ENCODE measurements at regions not wholly inside any gene's neighbourhood (a gene's known extent, or its start where the extent isn't known, plus 50 kb on each side); places are given as distances from the start of the nearest gene placed in this dataset.

- no peak overlapping the region for H3K9ac ChIP-seq (ENCODE audit: insufficient read length, low read depth)
- H3K4me3 ChIP-seq (ENCODE audit: insufficient read length, low read depth): no peak overlapping the region
- no peak for DNase-seq (ENCODE audit: low read depth, low spot score)
- no peaks in the 10 kb centered on the region for H3K36me3 ChIP-seq (ENCODE audit: insufficient read depth, insufficient read length, low read length)
- no peaks in the 10 kb centered on the region; the same call in 1 of the 2 replicates for H3K9me3 ChIP-seq (ENCODE audit: insufficient read depth, low read length)
- TF ChIP-seq ZNF274 (IDR thresholded peaks at IDR 0.05; ENCODE audit: low read depth, low read length) (no peak), YY1 (IDR thresholded peaks at IDR 0.05; ENCODE audit: insufficient read depth, insufficient read length) (no peak), SUZ12 (IDR thresholded peaks at IDR 0.05; ENCODE audit: extremely low read depth, insufficient read depth, insufficient read length) (no peak)
- no peaks in the 10 kb centered on the region for H3K4me1 ChIP-seq (ENCODE audit: insufficient read depth, insufficient read length)
- no peaks in the 10 kb centered on the region for H3K27me3 ChIP-seq (ENCODE audit: insufficient read depth, insufficient read length)
Measured at GRCh38 chr3:16831846-16832245, 52.9 kb upstream of the PLCL2 start.

GRCh38 chr3:16834214-16834613 lies 50.5 kb upstream of the PLCL2 start:
- H3K4me1 ChIP-seq (ENCODE audit: insufficient read depth, insufficient read length): no peaks in the 10 kb centered on the region
- H3K27me3 ChIP-seq (ENCODE audit: insufficient read depth, insufficient read length): no peaks in the 10 kb centered on the region
- no peaks in the 10 kb centered on the region; the same call in 1 of the 2 replicates for H3K9me3 ChIP-seq (ENCODE audit: insufficient read depth, low read length)
- H3K9ac ChIP-seq (ENCODE audit: insufficient read length, low read depth): no peak overlapping the region
- TF ChIP-seq SUZ12 (IDR thresholded peaks at IDR 0.05; ENCODE audit: extremely low read depth, insufficient read depth, insufficient read length): no peak
- TF ChIP-seq ZNF274 (IDR thresholded peaks at IDR 0.05; ENCODE audit: low read depth, low read length): no peak
- no peak for TF ChIP-seq YY1 (IDR thresholded peaks at IDR 0.05; ENCODE audit: insufficient read depth, insufficient read length)
- no peaks in the 10 kb centered on the region for H3K36me3 ChIP-seq (ENCODE audit: insufficient read depth, insufficient read length, low read length)
- H3K4me3 ChIP-seq (ENCODE audit: insufficient read length, low read depth): no peak overlapping the region
- no peak for DNase-seq (ENCODE audit: low read depth, low spot score)

GRCh38 chr3:16834753-16835152 lies 50.0 kb upstream of the PLCL2 start:
- no peak for DNase-seq (ENCODE audit: low read depth, low spot score)
- no peaks in the 10 kb centered on the region for H3K4me1 ChIP-seq (ENCODE audit: insufficient read depth, insufficient read length)
- no peak overlapping the region for H3K4me3 ChIP-seq (ENCODE audit: insufficient read length, low read depth)
- H3K9me3 ChIP-seq (ENCODE audit: insufficient read depth, low read length): no peaks in the 10 kb centered on the region; the same call in 1 of the 2 replicates
- H3K36me3 ChIP-seq (ENCODE audit: insufficient read depth, insufficient read length, low read length): no peaks in the 10 kb centered on the region
- no peak overlapping the region for H3K9ac ChIP-seq (ENCODE audit: insufficient read length, low read depth)
- no peak for TF ChIP-seq ZNF274 (IDR thresholded peaks at IDR 0.05; ENCODE audit: low read depth, low read length)
- H3K27me3 ChIP-seq (ENCODE audit: insufficient read depth, insufficient read length): no peaks in the 10 kb centered on the region

All from NT2/D1 (cell line).